ENCODE measurements at regions not wholly inside any gene's neighbourhood (a gene's known extent, or its start where the extent isn't known, plus 50 kb on each side); places are given as distances from the start of the nearest gene placed in this dataset.
A peak's percentile ranks its signal among the peaks of the same experiment; 100 is the strongest.
"Not testable (repeated sequence)": the region's sequence is repeated elsewhere in the genome, so short reads cannot be mapped to it uniquely, and the experiment has no call there.

- TF ChIP-seq, protein P1, sequence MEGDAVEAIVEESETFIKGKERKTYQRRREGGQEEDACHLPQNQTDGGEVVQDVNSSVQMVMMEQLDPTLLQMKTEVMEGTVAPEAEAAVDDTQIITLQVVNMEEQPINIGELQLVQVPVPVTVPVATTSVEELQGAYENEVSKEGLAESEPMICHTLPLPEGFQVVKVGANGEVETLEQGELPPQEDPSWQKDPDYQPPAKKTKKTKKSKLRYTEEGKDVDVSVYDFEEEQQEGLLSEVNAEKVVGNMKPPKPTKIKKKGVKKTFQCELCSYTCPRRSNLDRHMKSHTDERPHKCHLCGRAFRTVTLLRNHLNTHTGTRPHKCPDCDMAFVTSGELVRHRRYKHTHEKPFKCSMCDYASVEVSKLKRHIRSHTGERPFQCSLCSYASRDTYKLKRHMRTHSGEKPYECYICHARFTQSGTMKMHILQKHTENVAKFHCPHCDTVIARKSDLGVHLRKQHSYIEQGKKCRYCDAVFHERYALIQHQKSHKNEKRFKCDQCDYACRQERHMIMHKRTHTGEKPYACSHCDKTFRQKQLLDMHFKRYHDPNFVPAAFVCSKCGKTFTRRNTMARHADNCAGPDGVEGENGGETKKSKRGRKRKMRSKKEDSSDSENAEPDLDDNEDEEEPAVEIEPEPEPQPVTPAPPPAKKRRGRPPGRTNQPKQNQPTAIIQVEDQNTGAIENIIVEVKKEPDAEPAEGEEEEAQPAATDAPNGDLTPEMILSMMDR (IDR thresholded peaks at IDR 0.05; ENCODE audit: partially characterized antibody, unreplicated experiment) = no peak
- H3K4me1 Mint-ChIP-seq (ENCODE audit: low read depth, unreplicated experiment) = peaks cover 53% of the 10 kb centered on the region
- peaks cover 17% of the 10 kb centered on the region for H3K9me3 Mint-ChIP-seq (ENCODE audit: unreplicated experiment)
- H3K36me3 Mint-ChIP-seq (ENCODE audit: unreplicated experiment) = no peaks in the 10 kb centered on the region
- peak overlapping the region; percentile 81 for H3K4me3 Mint-ChIP-seq (ENCODE audit: unreplicated experiment)
- H3K27me3 Mint-ChIP-seq (ENCODE audit: unreplicated experiment) = peaks cover 15% of the 10 kb centered on the region
- DNase-seq = peak; percentile 79
- H3K27ac Mint-ChIP-seq (ENCODE audit: unreplicated experiment) = peak overlapping the region; percentile 99
These were observed 250.7 kb upstream of the RASGEF1B start for GRCh38 chr4:81722290-81722851.

- Mint-ChIP-seq H3K4me1 (ENCODE audit: low read depth, unreplicated experiment) (peaks cover 51% of the 10 kb centered on the region), H3K27me3 (ENCODE audit: unreplicated experiment) (peaks cover 5% of the 10 kb centered on the region), H3K36me3 (ENCODE audit: unreplicated experiment) (no peaks in the 10 kb centered on the region), H3K4me3 (ENCODE audit: unreplicated experiment) (no peak overlapping the region), H3K27ac (ENCODE audit: unreplicated experiment) (no peak overlapping the region), H3K9me3 (ENCODE audit: unreplicated experiment) (peaks cover 3% of the 10 kb centered on the region)
- TF ChIP-seq, protein P1 (IDR thresholded peaks at IDR 0.05; ENCODE audit: partially characterized antibody, unreplicated experiment) = no peak
- DNase-seq = no peak
These were observed 244.1 kb upstream of the RASGEF1B start for GRCh38 chr4:81715757-81716156.

DNA sequence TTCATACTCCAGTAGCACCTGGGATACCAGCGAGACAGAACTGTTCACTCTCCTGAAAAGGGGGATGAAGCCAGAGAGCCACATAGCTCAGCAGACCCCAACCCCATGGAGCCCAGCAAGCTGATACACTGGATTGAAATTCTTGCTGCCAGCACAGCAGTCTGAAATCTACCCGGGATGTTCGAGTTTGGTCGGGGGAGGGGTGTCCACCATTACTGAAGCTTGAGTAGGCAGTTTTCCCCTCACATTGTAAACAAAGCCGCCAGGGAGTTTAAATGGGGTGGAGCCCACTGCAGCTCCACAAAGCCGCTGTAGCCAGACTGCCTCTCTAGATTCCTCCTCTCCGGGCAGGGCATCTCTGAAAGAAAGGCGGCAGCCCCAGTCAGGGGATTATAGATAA lies 243.7 kb upstream of the RASGEF1B start:
- not testable (repeated sequence) for DNase-seq; H3K4me3 Mint-ChIP-seq (ENCODE audit: unreplicated experiment); H3K27ac Mint-ChIP-seq (ENCODE audit: unreplicated experiment)

DNA sequence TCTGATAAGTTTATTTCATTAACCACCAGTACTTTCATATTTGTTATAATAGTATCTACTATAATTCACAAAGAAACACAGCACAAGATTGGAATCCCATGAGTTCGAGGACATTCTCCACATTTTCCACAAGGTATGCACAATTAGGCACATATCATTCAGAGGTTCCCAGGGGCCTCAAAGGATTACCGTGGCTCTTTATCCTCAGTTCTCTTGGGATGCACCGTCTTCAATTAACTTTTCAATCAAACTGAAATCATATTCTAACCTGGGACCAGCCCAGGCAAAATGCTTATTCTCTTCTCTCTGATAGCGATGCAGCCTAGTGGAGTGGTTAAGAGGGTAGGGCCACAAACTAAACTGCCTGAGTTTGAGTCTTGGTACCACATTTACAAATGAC lies 242.6 kb upstream of the RASGEF1B start:
- Mint-ChIP-seq H3K4me1 (ENCODE audit: low read depth, unreplicated experiment) (peaks cover 61% of the 10 kb centered on the region), H3K4me3 (ENCODE audit: unreplicated experiment) (no peak overlapping the region), H3K36me3 (ENCODE audit: unreplicated experiment) (no peaks in the 10 kb centered on the region), H3K27ac (ENCODE audit: unreplicated experiment) (no peak overlapping the region), H3K27me3 (ENCODE audit: unreplicated experiment) (peaks cover 6% of the 10 kb centered on the region), H3K9me3 (ENCODE audit: unreplicated experiment) (peaks cover 3% of the 10 kb centered on the region)
- no peak for DNase-seq
- TF ChIP-seq, protein P1 (IDR thresholded peaks at IDR 0.05; ENCODE audit: partially characterized antibody, unreplicated experiment) = no peak

More for the DNA sequence above, 243.7 kb upstream of the RASGEF1B start:
- H3K4me1 Mint-ChIP-seq (ENCODE audit: low read depth, unreplicated experiment) = peaks cover 54% of the 10 kb centered on the region
- H3K9me3 Mint-ChIP-seq (ENCODE audit: unreplicated experiment); H3K27me3 Mint-ChIP-seq (ENCODE audit: unreplicated experiment); H3K36me3 Mint-ChIP-seq (ENCODE audit: unreplicated experiment): not testable (repeated sequence)

- Mint-ChIP-seq H3K4me1 (ENCODE audit: low read depth, unreplicated experiment) (peaks cover 50% of the 10 kb centered on the region), H3K9me3 (ENCODE audit: unreplicated experiment) (peaks cover 3% of the 10 kb centered on the region), H3K27ac (ENCODE audit: unreplicated experiment) (no peak overlapping the region), H3K27me3 (ENCODE audit: unreplicated experiment) (peaks cover 6% of the 10 kb centered on the region), H3K36me3 (ENCODE audit: unreplicated experiment) (no peaks in the 10 kb centered on the region), H3K4me3 (ENCODE audit: unreplicated experiment) (no peak overlapping the region)
- no peak for DNase-seq
- TF ChIP-seq, protein P1 (IDR thresholded peaks at IDR 0.05; ENCODE audit: partially characterized antibody, unreplicated experiment) = no peak
These were observed 241.0 kb upstream of the RASGEF1B start for GRCh38 chr4:81712714-81713113.
